DND-41 (cell line): ENCODE measurements at regions not wholly inside any gene's neighbourhood (a gene's known extent, or its start where the extent isn't known, plus 50 kb on each side); places are given as distances from the start of the nearest gene placed in this dataset.

Source experiments
- ATAC-seq: fragments of 200-7000 bp; cut with Tn5 transposase; 3 replicates; pipeline ENCODE4 v1.9.1; 2021; ENCODE audit warnings: low read depth; ENCODE audit not compliant: insufficient read depth
- DNase-seq: peaks from one replicate; pipeline ENCODE4 v3.0.0-alpha.2; 2020
- H2AFZ ChIP-seq: 2 replicates; pipeline ENCODE4 v1.6.0; 2012; ENCODE audit warnings: low read depth, low read length
- H3K27ac ChIP-seq: 2 replicates; pipeline ENCODE4 v1.5.1; 2012; ENCODE audit warnings: low read length, inconsistent platforms
- H3K27me3 ChIP-seq: fragments of 200-600 bp; sonication (generic); 2 replicates; pipeline ENCODE4 v1.6.0; 2012; ENCODE audit warnings: low read length, mild to moderate bottlenecking, inconsistent platforms; ENCODE audit not compliant: insufficient read depth, poor library complexity
- H3K36me3 ChIP-seq: 2 replicates; pipeline ENCODE4 v1.5.1; 2012; ENCODE audit warnings: low read length, inconsistent platforms; ENCODE audit not compliant: insufficient read depth
- H3K4me1 ChIP-seq: 2 replicates; pipeline ENCODE4 v1.5.1; 2012; ENCODE audit warnings: mild to moderate bottlenecking, low read length; ENCODE audit not compliant: insufficient read depth
- H3K4me2 ChIP-seq: 2 replicates; pipeline ENCODE4 v1.6.0; 2012; ENCODE audit warnings: mild to moderate bottlenecking, moderate library complexity, low read length, inconsistent platforms; ENCODE audit not compliant: insufficient read depth
- H3K4me3 ChIP-seq, 2 experiments: fragments of 200-600 bp in 1 of 2; shearing (Covaris generic) in 1 of 2; 2 replicates each; pipeline ENCODE4 v1.5.1; 2012 to 2016; ENCODE audit warnings: inconsistent platforms in 2 of 2, low read length in 2 of 2, mild to moderate bottlenecking in 2 of 2, low read depth in 1 of 2, moderate library complexity in 1 of 2
- H3K79me2 ChIP-seq: 2 replicates; pipeline ENCODE4 v1.6.0; 2012; ENCODE audit warnings: low read length, inconsistent platforms; ENCODE audit not compliant: insufficient read depth
- H3K9ac ChIP-seq: 2 replicates; pipeline ENCODE4 v1.6.0; 2012; ENCODE audit warnings: low read depth, mild to moderate bottlenecking, inconsistent platforms, low read length, moderate library complexity
- H3K9me3 ChIP-seq: 2 replicates; pipeline ENCODE4 v1.5.1; 2012; ENCODE audit warnings: low read length, moderate library complexity, mild to moderate bottlenecking, inconsistent platforms; ENCODE audit not compliant: insufficient read depth, severe bottlenecking
- H4K20me1 ChIP-seq: 2 replicates; pipeline ENCODE4 v1.6.0; 2012; ENCODE audit warnings: low read length; ENCODE audit not compliant: insufficient read depth
- CTCF ChIP-seq: IDR thresholded peaks from 2 replicates; pipeline ENCODE4 v1.5.1; 2012; ENCODE audit warnings: borderline replicate concordance, low read length, moderate library complexity, mild to moderate bottlenecking; ENCODE audit not compliant: poor library complexity, severe bottlenecking; ENCODE audit errors: extremely low read depth
- EZH2 ChIP-seq: IDR thresholded peaks from 3 replicates; pipeline ENCODE4 v1.6.1; 2012; ENCODE audit warnings: borderline replicate concordance, low read depth, mild to moderate bottlenecking, moderate library complexity, low read length, inconsistent platforms; ENCODE audit not compliant: severe bottlenecking

- Histone ChIP-seq H3K79me2 (no peaks in the 10 kb centered on the region), H3K4me2 (no peak overlapping the region)
These were observed 168.9 kb upstream of the TMEM72 start for GRCh38 chr10:44742248-44742647.

GRCh38 chr10:44743535-44743934, 167.6 kb upstream of the TMEM72 start:
- H3K4me2 ChIP-seq: no peak overlapping the region
- no peaks in the 10 kb centered on the region for H3K27me3 ChIP-seq
- H3K36me3 ChIP-seq: no peaks in the 10 kb centered on the region
- H3K9ac ChIP-seq: no peak overlapping the region
- no peaks in the 10 kb centered on the region for H3K79me2 ChIP-seq
- H4K20me1 ChIP-seq: no peaks in the 10 kb centered on the region
- ATAC-seq: no peak
- H2AFZ ChIP-seq: no peak overlapping the region
- TF ChIP-seq EZH2 (no peak), CTCF (no peak)
- H3K9me3 ChIP-seq: no peaks in the 10 kb centered on the region
- H3K4me3 ChIP-seq: no peak overlapping the region
- H3K4me1 ChIP-seq: no peaks in the 10 kb centered on the region
- no peak overlapping the region for H3K27ac ChIP-seq
- no peak for DNase-seq

More at GRCh38 chr10:44742248-44742647, 168.9 kb upstream of the TMEM72 start:
- ATAC-seq (no peak), DNase-seq (no peak)
- no peaks in the 10 kb centered on the region for H3K27me3 ChIP-seq
- H3K9me3 ChIP-seq: no peaks in the 10 kb centered on the region
- H3K27ac ChIP-seq: no peak overlapping the region
- no peak for TF ChIP-seq EZH2
- TF ChIP-seq CTCF: no peak
- H3K4me3 ChIP-seq: no peak overlapping the region
- no peaks in the 10 kb centered on the region for H3K36me3 ChIP-seq
- H4K20me1 ChIP-seq: no peaks in the 10 kb centered on the region
- H3K4me1 ChIP-seq: no peaks in the 10 kb centered on the region
- H2AFZ ChIP-seq: no peak overlapping the region
- no peak overlapping the region for H3K9ac ChIP-seq

- TF ChIP-seq EZH2: no peak
- no peak for TF ChIP-seq CTCF
- no peak for DNase-seq
- no peaks in the 10 kb centered on the region for H3K27me3 ChIP-seq
These were observed 165.2 kb upstream of the TMEM72 start for GRCh38 chr10:44745920-44746319.

GRCh38 chr10:44747593-44748172, 163.5 kb upstream of the TMEM72 start:
- H3K79me2 ChIP-seq: no peaks in the 10 kb centered on the region
- DNase-seq (no peak), ATAC-seq (no peak)
- no peak overlapping the region for H3K9ac ChIP-seq
- H3K27me3 ChIP-seq: no peaks in the 10 kb centered on the region
- no peak overlapping the region for H3K4me2 ChIP-seq
- no peaks in the 10 kb centered on the region for H3K9me3 ChIP-seq
- TF ChIP-seq CTCF (no peak), EZH2 (no peak)
- no peak overlapping the region for H3K4me3 ChIP-seq
- H3K27ac ChIP-seq: no peak overlapping the region
- H3K4me1 ChIP-seq: no peaks in the 10 kb centered on the region
- no peak overlapping the region for H2AFZ ChIP-seq
- H3K36me3 ChIP-seq: no peaks in the 10 kb centered on the region
- H4K20me1 ChIP-seq: no peaks in the 10 kb centered on the region

More at GRCh38 chr10:44745920-44746319, 165.2 kb upstream of the TMEM72 start:
- Histone ChIP-seq H3K79me2 (no peaks in the 10 kb centered on the region), H2AFZ (no peak overlapping the region), H3K36me3 (no peaks in the 10 kb centered on the region), H3K9me3 (no peaks in the 10 kb centered on the region), H3K27ac (no peak overlapping the region), H3K9ac (no peak overlapping the region), H3K4me2 (no peak overlapping the region), H3K4me1 (no peaks in the 10 kb centered on the region), H4K20me1 (no peaks in the 10 kb centered on the region), H3K4me3 (no peak overlapping the region)
- ATAC-seq: no peak
